ENCODE measurements at regions not wholly inside any gene's neighbourhood (a gene's known extent, or its start where the extent isn't known, plus 50 kb on each side); places are given as distances from the start of the nearest gene placed in this dataset.

DNA sequence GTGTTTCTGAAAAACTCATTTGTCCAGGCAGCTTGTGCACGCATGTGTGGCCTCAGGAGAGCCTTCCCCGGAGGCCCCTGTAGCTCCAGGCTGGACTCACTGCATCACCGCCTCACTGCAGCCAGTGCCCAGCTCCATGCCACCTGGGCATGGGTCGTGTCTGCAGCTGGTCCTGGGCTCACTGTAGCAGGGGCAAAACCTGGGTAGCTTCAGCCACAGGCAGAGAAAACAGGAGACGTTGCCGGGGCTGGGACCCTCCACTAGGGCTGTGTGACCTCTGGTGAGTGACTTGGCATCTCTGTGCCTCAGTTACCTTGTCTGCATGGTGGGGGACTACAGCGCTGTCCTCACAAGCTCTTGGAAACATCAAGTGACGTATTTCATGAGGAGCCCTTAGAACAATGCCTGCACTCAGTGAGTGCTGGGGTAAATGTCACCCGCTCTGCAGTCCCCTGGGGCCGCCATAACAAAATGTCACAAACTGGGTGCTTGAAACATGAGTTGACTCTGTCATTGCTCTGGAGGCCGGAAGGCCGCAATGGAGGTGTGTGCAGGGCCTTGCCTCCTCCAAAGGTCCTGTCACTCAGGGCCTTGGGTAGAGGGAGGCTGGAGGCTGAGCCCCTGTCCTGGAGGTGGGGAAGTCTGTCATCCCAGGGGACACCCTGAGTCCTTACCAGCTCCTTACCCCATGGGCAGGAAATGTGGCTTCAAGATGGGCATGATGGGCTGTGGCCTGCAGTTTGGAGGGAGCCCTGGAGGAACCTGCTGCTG is 488.7 kb downstream of the TBC1D22A start:
- TF ChIP-seq, protein P1, sequence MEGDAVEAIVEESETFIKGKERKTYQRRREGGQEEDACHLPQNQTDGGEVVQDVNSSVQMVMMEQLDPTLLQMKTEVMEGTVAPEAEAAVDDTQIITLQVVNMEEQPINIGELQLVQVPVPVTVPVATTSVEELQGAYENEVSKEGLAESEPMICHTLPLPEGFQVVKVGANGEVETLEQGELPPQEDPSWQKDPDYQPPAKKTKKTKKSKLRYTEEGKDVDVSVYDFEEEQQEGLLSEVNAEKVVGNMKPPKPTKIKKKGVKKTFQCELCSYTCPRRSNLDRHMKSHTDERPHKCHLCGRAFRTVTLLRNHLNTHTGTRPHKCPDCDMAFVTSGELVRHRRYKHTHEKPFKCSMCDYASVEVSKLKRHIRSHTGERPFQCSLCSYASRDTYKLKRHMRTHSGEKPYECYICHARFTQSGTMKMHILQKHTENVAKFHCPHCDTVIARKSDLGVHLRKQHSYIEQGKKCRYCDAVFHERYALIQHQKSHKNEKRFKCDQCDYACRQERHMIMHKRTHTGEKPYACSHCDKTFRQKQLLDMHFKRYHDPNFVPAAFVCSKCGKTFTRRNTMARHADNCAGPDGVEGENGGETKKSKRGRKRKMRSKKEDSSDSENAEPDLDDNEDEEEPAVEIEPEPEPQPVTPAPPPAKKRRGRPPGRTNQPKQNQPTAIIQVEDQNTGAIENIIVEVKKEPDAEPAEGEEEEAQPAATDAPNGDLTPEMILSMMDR (IDR thresholded peaks at IDR 0.05; ENCODE audit: low read depth, low read length, missing control alignments) = no peak
- in situ Hi-C loops (cut with HindIII; ENCODE audit: low sequenced_read_pairs) = no loop called here
- H3K4me3 ChIP-seq (ENCODE audit: low read depth, low read length) = no peak overlapping the region
- no peak for DNase-seq (ENCODE audit: low read depth)

DNA sequence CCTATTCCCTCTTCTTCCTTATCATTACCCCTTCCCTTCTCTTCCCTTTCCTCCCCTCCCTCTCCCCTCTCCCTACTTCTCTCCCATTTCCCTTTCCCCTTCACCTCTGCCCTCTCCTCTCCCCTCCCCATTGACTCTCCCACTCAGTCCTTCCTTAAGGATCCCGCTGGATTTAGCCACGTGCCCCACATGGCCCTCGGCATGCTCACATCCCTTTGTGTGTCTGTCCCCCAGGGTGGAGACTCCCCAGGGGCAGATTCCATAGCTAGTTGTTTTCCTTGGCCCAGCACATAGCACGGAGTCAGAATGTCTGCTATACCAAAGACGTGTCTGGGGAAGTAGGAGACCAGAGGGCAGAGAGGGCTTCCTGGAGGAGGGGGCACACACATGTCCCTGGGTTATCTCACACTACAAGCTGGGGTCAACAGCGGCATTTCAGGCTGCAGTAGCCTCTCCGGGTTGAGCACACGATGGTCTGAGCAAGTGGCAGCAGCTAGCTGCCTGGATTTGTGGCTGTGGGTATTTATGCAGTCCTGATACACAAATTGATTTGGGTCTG is 487.0 kb downstream of the TBC1D22A start:
- in situ Hi-C loops (cut with HindIII; ENCODE audit: low sequenced_read_pairs) = no loop called here
- no peak for DNase-seq (ENCODE audit: low read depth)
- H3K4me3 ChIP-seq (ENCODE audit: low read depth, low read length) = no peak overlapping the region
- TF ChIP-seq, protein P1 (IDR thresholded peaks at IDR 0.05; ENCODE audit: low read depth, low read length, missing control alignments) = no peak

DNA sequence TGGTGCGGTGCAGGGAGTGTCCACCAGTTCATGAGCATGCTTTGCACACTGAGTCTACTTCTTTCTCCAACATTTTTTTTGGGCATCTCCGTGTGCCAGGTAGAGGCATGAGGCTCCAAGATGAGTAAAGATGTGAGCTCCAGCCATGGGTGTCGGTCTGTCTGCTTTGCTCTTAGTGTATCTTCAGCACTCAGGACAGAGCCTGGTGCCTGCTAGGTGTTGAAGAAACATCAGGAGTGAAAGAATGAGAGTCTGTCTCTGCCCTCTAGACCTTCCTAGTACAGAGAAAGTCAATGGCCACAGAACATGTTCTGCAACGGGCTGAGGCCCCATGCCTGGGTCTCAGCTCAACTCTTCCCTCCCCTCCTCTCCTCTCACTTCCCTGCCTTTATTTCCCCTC is 486.5 kb downstream of the TBC1D22A start:
- in situ Hi-C loops (cut with HindIII; ENCODE audit: low sequenced_read_pairs) = no loop called here
- TF ChIP-seq, protein P1 (IDR thresholded peaks at IDR 0.05; ENCODE audit: low read depth, low read length, missing control alignments) = no peak
- no peak for DNase-seq (ENCODE audit: low read depth)
- H3K4me3 ChIP-seq (ENCODE audit: low read depth, low read length) = no peak overlapping the region

DNA sequence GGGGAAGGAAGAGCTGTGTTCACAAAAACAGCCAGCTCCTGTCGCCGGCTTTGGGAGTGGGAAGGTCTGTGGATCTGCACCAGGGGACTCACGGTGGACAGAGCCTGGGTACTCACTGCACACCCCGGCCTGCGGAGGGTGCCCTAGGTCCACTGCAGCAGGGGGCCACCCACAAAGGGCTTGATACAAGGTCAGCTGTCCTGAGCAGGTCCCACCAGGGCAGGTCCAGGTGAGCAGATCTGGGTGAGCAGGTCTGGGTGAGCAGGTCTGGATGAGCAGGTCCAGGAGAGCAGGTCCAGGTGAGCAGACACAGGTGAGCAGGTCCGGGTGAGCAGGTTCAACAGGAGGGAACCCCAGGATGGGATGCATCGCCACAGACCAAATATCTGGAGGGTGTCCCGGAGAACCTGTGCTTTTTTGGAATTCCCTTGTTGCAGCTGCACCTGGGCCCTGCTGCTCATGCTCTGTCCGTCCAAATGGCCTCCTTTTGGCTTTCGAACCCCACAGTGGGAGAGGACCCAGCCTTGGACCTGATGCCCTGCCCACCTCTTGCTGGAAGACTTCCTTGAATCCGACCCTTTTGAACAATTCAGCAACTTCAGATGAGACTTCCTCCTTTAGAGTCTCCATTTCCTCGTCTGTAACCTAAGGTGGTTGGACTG is 485.3 kb downstream of the TBC1D22A start:
- in situ Hi-C loops (cut with HindIII; ENCODE audit: low sequenced_read_pairs) = no loop called here
- DNase-seq (ENCODE audit: low read depth) = no peak
- TF ChIP-seq, protein P1 (IDR thresholded peaks at IDR 0.05; ENCODE audit: low read depth, low read length, missing control alignments) = no peak
- H3K4me3 ChIP-seq (ENCODE audit: low read depth, low read length) = no peak overlapping the region

DNA sequence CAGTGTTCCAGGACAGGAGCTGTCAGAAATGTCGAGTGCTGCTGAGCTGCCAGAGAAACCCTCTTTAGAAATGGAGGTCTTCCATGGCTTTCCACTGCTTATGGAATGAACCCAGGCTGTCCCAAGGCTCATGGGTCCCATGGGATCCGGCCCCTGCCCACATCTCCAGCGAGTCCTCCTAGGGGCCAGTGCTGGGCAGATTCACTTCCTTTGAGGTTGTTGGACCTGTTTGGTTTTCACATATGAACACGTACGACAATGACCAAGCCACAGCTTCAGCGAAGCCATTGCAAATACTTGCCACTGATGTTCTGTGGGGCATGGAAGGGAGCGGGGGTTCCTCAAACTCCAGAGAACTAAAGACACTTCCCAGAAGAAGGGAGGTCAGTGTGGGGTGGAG is 483.3 kb downstream of the TBC1D22A start:
- H3K4me3 ChIP-seq (ENCODE audit: low read depth, low read length) = no peak overlapping the region
- no peak for DNase-seq (ENCODE audit: low read depth)
- in situ Hi-C loops (cut with HindIII; ENCODE audit: low sequenced_read_pairs) = no loop called here
- TF ChIP-seq, protein P1 (IDR thresholded peaks at IDR 0.05; ENCODE audit: low read depth, low read length, missing control alignments) = no peak

DNA sequence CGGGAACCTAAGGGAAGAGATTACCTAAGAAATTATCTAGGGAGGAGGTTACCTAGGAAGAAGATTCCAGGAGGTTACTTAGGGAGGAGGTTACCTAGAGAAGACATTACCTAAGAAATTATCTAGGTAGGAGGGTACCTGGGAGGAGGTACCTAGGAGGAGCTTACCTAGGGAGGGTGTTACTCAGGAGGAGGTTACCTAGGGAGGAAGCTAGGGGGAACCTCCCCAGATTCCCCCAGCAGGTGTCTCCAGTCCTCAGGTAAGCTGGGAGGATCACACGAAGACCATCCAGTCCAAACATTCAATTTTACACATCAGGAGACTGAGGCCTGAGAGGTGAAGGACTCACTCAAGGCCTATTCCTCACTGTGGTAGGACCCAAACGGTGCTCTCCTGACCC is 482.8 kb downstream of the TBC1D22A start:
- TF ChIP-seq, protein P1 (IDR thresholded peaks at IDR 0.05; ENCODE audit: low read depth, low read length, missing control alignments) = no peak
- in situ Hi-C loops (cut with HindIII; ENCODE audit: low sequenced_read_pairs) = no loop called here
- H3K4me3 ChIP-seq (ENCODE audit: low read depth, low read length) = no peak overlapping the region
- DNase-seq (ENCODE audit: low read depth) = no peak
